DND-41 (cell line): ENCODE measurements at regions not wholly inside any gene's neighbourhood (a gene's known extent, or its start where the extent isn't known, plus 50 kb on each side); places are given as distances from the start of the nearest gene placed in this dataset.
A peak's percentile ranks its signal among the peaks of the same experiment; 100 is the strongest.

Experiments
- ATAC-seq: fragments of 200-7000 bp; cut with Tn5 transposase; 3 replicates; pipeline ENCODE4 v1.9.1; 2021; ENCODE audit warnings: low read depth; ENCODE audit not compliant: insufficient read depth
- DNase-seq: peaks from one replicate; pipeline ENCODE4 v3.0.0-alpha.2; 2020
- H2AFZ ChIP-seq: 2 replicates; pipeline ENCODE4 v1.6.0; 2012; ENCODE audit warnings: low read depth, low read length
- H3K27ac ChIP-seq: 2 replicates; pipeline ENCODE4 v1.5.1; 2012; ENCODE audit warnings: low read length, inconsistent platforms
- H3K27me3 ChIP-seq: fragments of 200-600 bp; sonication (generic); 2 replicates; pipeline ENCODE4 v1.6.0; 2012; ENCODE audit warnings: low read length, mild to moderate bottlenecking, inconsistent platforms; ENCODE audit not compliant: insufficient read depth, poor library complexity
- H3K36me3 ChIP-seq: 2 replicates; pipeline ENCODE4 v1.5.1; 2012; ENCODE audit warnings: low read length, inconsistent platforms; ENCODE audit not compliant: insufficient read depth
- H3K4me1 ChIP-seq: 2 replicates; pipeline ENCODE4 v1.5.1; 2012; ENCODE audit warnings: mild to moderate bottlenecking, low read length; ENCODE audit not compliant: insufficient read depth
- H3K4me2 ChIP-seq: 2 replicates; pipeline ENCODE4 v1.6.0; 2012; ENCODE audit warnings: mild to moderate bottlenecking, moderate library complexity, low read length, inconsistent platforms; ENCODE audit not compliant: insufficient read depth
- H3K4me3 ChIP-seq, 2 experiments: fragments of 200-600 bp in 1 of 2; shearing (Covaris generic) in 1 of 2; 2 replicates each; pipeline ENCODE4 v1.5.1; 2012 to 2016; ENCODE audit warnings: inconsistent platforms in 2 of 2, low read length in 2 of 2, mild to moderate bottlenecking in 2 of 2, low read depth in 1 of 2, moderate library complexity in 1 of 2
- H3K79me2 ChIP-seq: 2 replicates; pipeline ENCODE4 v1.6.0; 2012; ENCODE audit warnings: low read length, inconsistent platforms; ENCODE audit not compliant: insufficient read depth
- H3K9ac ChIP-seq: 2 replicates; pipeline ENCODE4 v1.6.0; 2012; ENCODE audit warnings: low read depth, mild to moderate bottlenecking, inconsistent platforms, low read length, moderate library complexity
- H3K9me3 ChIP-seq: 2 replicates; pipeline ENCODE4 v1.5.1; 2012; ENCODE audit warnings: low read length, moderate library complexity, mild to moderate bottlenecking, inconsistent platforms; ENCODE audit not compliant: insufficient read depth, severe bottlenecking
- H4K20me1 ChIP-seq: 2 replicates; pipeline ENCODE4 v1.6.0; 2012; ENCODE audit warnings: low read length; ENCODE audit not compliant: insufficient read depth
- CTCF ChIP-seq: IDR thresholded peaks from 2 replicates; pipeline ENCODE4 v1.5.1; 2012; ENCODE audit warnings: borderline replicate concordance, low read length, moderate library complexity, mild to moderate bottlenecking; ENCODE audit not compliant: poor library complexity, severe bottlenecking; ENCODE audit errors: extremely low read depth
- EZH2 ChIP-seq: IDR thresholded peaks from 3 replicates; pipeline ENCODE4 v1.6.1; 2012; ENCODE audit warnings: borderline replicate concordance, low read depth, mild to moderate bottlenecking, moderate library complexity, low read length, inconsistent platforms; ENCODE audit not compliant: severe bottlenecking

GRCh38 chr3:141681390-141681780 lies 56.7 kb upstream of the RNF7 start:
- peak overlapping the region; percentile 32; the same call in 1 of the 2 replicates for H3K4me2 ChIP-seq

GRCh38 chr3:141682007-141682406 lies 56.1 kb upstream of the RNF7 start:
- ATAC-seq (no peak), DNase-seq (no peak)
- Histone ChIP-seq H3K36me3 (no peaks in the 10 kb centered on the region), H3K9me3 (no peaks in the 10 kb centered on the region), H3K4me2 (no peak overlapping the region), H2AFZ (no peak overlapping the region), H3K4me3 (no peak overlapping the region), H3K79me2 (no peaks in the 10 kb centered on the region), H4K20me1 (no peaks in the 10 kb centered on the region), H3K27me3 (no peaks in the 10 kb centered on the region), H3K9ac (no peak overlapping the region), H3K27ac (no peak overlapping the region), H3K4me1 (peaks cover 26% of the 10 kb centered on the region)
- TF ChIP-seq CTCF (no peak), EZH2 (no peak)

More at GRCh38 chr3:141681390-141681780, 56.7 kb upstream of the RNF7 start:
- no peak for ATAC-seq
- Histone ChIP-seq H3K4me3 (no peak overlapping the region), H3K36me3 (no peaks in the 10 kb centered on the region), H3K27me3 (no peaks in the 10 kb centered on the region), H4K20me1 (no peaks in the 10 kb centered on the region), H3K9ac (no peak overlapping the region), H3K27ac (no peak overlapping the region), H3K9me3 (no peaks in the 10 kb centered on the region), H3K4me1 (peaks cover 20% of the 10 kb centered on the region), H3K79me2 (no peaks in the 10 kb centered on the region), H2AFZ (no peak overlapping the region)
- TF ChIP-seq EZH2 (no peak), CTCF (no peak)
- no peak for DNase-seq

GRCh38 chr3:141682921-141683320 lies 55.2 kb upstream of the RNF7 start:
- Histone ChIP-seq H3K4me1 (peaks cover 33% of the 10 kb centered on the region), H3K9ac (no peak overlapping the region), H3K27me3 (no peaks in the 10 kb centered on the region), H4K20me1 (no peaks in the 10 kb centered on the region), H2AFZ (no peak overlapping the region), H3K79me2 (no peaks in the 10 kb centered on the region), H3K27ac (no peak overlapping the region), H3K4me3 (no peak overlapping the region), H3K9me3 (no peaks in the 10 kb centered on the region), H3K36me3 (no peaks in the 10 kb centered on the region), H3K4me2 (no peak overlapping the region)
- DNase-seq (no peak), ATAC-seq (no peak)
- TF ChIP-seq EZH2 (no peak), CTCF (no peak)

- DNase-seq = no peak
- Histone ChIP-seq H3K9me3 (no peaks in the 10 kb centered on the region), H3K4me1 (peaks cover 33% of the 10 kb centered on the region), H3K4me2 (no peak overlapping the region), H3K36me3 (no peaks in the 10 kb centered on the region), H3K79me2 (no peaks in the 10 kb centered on the region), H2AFZ (no peak overlapping the region), H3K27me3 (no peaks in the 10 kb centered on the region), H3K27ac (no peak overlapping the region), H3K9ac (no peak overlapping the region), H4K20me1 (no peaks in the 10 kb centered on the region), H3K4me3 (no peak overlapping the region)
- no peak for ATAC-seq
- TF ChIP-seq EZH2 (no peak), CTCF (no peak)
These were observed 53.3 kb upstream of the RNF7 start for GRCh38 chr3:141684758-141685157.
